Left lung (tissue), 4 donors: ENCODE measurements at regions not wholly inside any gene's neighbourhood (a gene's known extent, or its start where the extent isn't known, plus 50 kb on each side); places are given as distances from the start of the nearest gene placed in this dataset.

ENCODE experiments used
- ATAC-seq: fragments of 200-7000 bp; cut with Tn5 transposase; one replicate; pipeline ENCODE4 v1.9.1; 2020; ENCODE audit warnings: moderate library complexity
- DNase-seq, 4 donors: peaks; one replicate each; pipeline ENCODE4 v3.0.0-alpha.2; 2013 to 2020
- H3K27ac ChIP-seq, 2 donors: fragments of 200-600 bp; sonication (generic) in 1 of 2; one replicate each; pipeline versions ENCODE4 v1.5.0 to v1.8.0; 2020 to 2021
- H3K27me3 ChIP-seq, 2 donors: fragments of 200-600 bp; sonication (generic) in 1 of 2; one replicate each; pipeline versions ENCODE4 v1.5.0 to v1.8.0; 2020 to 2021
- H3K36me3 ChIP-seq, 2 donors: fragments of 200-600 bp; sonication (generic) in 1 of 2; one replicate each; pipeline versions ENCODE4 v1.5.0 to v1.8.0; 2020 to 2021
- H3K4me1 ChIP-seq, 2 donors: fragments of 200-600 bp; one replicate each; pipeline ENCODE4 v1.8.0; 2021
- H3K4me3 ChIP-seq, 2 donors: fragments of 200-600 bp; sonication (generic) in 1 of 2; one replicate each; pipeline versions ENCODE4 v1.5.0 to v1.8.0; 2020 to 2021; ENCODE audit warnings: mild to moderate bottlenecking in 1 of 2
- H3K9me3 ChIP-seq, 2 donors: fragments of 200-600 bp; sonication (generic) in 1 of 2; one replicate each; pipeline versions ENCODE4 v1.5.0 to v1.8.0; 2020 to 2021
- intact Hi-C, 2 donors: fragments of 100-400 bp; cut with DNase I; formaldehyde crosslinking; loops; one replicate each; pipeline versions ENCODE4 v1.11.2 to v1.14.2; 2022
- TF ChIP-seq, protein P1 (sequence below), 2 donors: fragments of 200-600 bp; sonication (generic) in 1 of 2; IDR thresholded peaks; one replicate each; pipeline versions ENCODE4 v1.5.0 to v1.8.0; 2021; ENCODE audit warnings: antibody characterized with exemption in 2 of 2
- donor health status: DM: no; HTN: yes; CAD: no.
- donor health status: DM: no; HTN: no; CAD: no.

DNA sequence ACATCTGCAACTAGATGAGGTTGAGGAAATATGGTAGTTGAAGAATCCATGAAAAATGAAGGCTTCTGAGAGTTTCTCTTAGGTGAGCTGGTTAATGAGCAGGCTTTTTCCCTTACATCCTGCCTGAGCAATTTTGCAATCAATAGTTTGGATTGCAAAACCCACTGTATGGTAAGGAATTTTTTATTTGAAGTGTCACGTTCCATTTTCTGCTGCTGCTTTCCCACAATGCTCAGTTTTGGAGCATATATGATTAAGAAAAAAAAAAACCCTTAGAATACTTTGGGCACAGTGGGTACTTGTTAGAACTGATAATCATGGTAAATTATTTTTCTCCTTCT, 144.2 kb downstream of the PCSK1 start:
- H3K27ac ChIP-seq = no peak overlapping the region
- no peaks in the 10 kb centered on the region for H3K9me3 ChIP-seq
- ATAC-seq (no peak), DNase-seq (no peak)
- intact Hi-C loops = no loop called here
- H3K4me1 ChIP-seq = peaks cover 2 to 7% of the 10 kb centered on the region in 2 donors
- TF ChIP-seq, protein P1, sequence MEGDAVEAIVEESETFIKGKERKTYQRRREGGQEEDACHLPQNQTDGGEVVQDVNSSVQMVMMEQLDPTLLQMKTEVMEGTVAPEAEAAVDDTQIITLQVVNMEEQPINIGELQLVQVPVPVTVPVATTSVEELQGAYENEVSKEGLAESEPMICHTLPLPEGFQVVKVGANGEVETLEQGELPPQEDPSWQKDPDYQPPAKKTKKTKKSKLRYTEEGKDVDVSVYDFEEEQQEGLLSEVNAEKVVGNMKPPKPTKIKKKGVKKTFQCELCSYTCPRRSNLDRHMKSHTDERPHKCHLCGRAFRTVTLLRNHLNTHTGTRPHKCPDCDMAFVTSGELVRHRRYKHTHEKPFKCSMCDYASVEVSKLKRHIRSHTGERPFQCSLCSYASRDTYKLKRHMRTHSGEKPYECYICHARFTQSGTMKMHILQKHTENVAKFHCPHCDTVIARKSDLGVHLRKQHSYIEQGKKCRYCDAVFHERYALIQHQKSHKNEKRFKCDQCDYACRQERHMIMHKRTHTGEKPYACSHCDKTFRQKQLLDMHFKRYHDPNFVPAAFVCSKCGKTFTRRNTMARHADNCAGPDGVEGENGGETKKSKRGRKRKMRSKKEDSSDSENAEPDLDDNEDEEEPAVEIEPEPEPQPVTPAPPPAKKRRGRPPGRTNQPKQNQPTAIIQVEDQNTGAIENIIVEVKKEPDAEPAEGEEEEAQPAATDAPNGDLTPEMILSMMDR (IDR thresholded peaks at IDR 0.05) = no peak
- no peaks in the 10 kb centered on the region for H3K36me3 ChIP-seq
- no peak overlapping the region for H3K4me3 ChIP-seq
- no peaks in the 10 kb centered on the region for H3K27me3 ChIP-seq

DNA sequence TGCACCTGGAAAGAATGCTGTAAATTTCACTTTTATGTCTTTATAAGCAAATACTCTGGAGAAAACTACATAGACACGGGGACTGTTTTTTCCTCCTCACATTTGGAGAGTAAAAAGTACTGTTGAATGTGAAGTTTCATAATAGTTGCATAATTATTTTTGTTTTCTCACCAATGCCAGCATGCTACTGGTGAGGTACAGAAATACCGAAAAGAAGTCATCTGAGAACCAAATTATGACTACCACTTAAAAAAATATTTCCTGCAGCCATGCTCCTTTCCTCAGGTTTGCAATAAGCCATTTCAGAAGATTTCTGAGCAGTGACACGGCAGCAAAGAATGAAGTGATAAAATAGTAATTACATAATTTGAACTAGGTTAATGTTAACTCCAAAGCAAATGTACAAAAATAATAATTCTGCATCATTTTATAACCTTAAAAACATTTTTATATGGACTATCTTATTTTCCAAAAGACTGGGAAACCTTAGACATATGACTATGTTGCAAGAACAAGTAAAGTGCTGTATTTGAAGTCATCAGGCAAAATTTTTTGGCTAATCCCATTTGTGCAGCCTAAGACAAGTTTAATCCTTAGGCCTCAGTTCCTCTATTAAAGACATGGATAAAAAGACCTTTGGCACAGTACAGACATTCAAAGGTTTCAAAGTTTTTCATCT, 144.7 kb downstream of the PCSK1 start:
- peaks cover 2 to 7% of the 10 kb centered on the region in 2 donors for H3K4me1 ChIP-seq
- intact Hi-C loops = no loop called here
- TF ChIP-seq, protein P1 (IDR thresholded peaks at IDR 0.05) = no peak
- H3K9me3 ChIP-seq = no peaks in the 10 kb centered on the region
- DNase-seq (no peak), ATAC-seq (no peak)
- H3K27me3 ChIP-seq = no peaks in the 10 kb centered on the region
- H3K4me3 ChIP-seq = no peak overlapping the region
- H3K27ac ChIP-seq = no peak overlapping the region
- H3K36me3 ChIP-seq = no peaks in the 10 kb centered on the region

DNA sequence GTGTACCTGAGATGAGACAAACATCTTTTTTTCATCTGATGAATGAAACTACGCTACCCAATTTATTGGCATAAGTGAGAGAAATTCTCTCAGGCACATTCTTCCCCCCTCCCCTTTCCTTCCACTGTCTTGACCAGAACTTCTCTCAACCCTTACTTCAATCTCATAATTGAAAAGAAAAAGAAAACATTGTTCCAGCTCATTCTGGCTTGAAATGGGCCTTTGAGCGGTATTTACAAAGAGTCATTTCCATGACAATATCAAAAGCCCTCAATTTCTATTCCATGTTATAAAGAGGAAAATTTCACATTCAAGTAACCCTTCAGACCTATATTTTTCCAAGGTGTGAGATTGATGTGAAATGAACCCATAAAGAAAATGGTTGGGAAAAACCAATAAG, 145.9 kb downstream of the PCSK1 start:
- Histone ChIP-seq H3K4me1 (peaks cover 0 to 7% of the 10 kb centered on the region in 2 donors), H3K27me3 (no peaks in the 10 kb centered on the region), H3K36me3 (no peaks in the 10 kb centered on the region), H3K9me3 (no peaks in the 10 kb centered on the region), H3K27ac (no peak overlapping the region), H3K4me3 (no peak overlapping the region)
- TF ChIP-seq, protein P1 (IDR thresholded peaks at IDR 0.05) = no peak
- no peak for DNase-seq
- ATAC-seq = no peak
- intact Hi-C loops = no loop called here

DNA sequence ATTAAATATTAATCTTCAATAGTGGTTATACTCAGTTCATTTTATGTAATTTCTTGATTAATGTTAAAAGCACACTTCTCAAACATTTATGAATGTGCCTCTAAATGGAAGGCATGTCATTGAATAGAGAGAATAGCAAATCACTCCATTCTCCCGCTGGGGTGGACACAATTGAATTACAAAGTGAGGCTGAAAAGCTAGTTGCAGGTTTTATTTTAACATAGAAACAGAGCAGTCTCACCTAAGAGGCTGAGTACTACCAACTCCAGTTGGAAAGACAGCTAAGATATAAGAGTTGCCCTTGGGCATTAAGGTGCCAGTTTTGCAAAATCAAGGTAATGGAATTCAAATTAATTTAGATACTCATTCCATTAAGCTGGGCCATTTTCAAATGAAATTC, 147.2 kb downstream of the PCSK1 start:
- Histone ChIP-seq H3K4me3 (no peak overlapping the region), H3K27ac (no peak overlapping the region), H3K9me3 (no peaks in the 10 kb centered on the region), H3K27me3 (no peaks in the 10 kb centered on the region), H3K4me1 (peaks cover 0 to 7% of the 10 kb centered on the region in 2 donors), H3K36me3 (no peaks in the 10 kb centered on the region)
- ATAC-seq (no peak), DNase-seq (no peak)
- intact Hi-C loops = no loop called here
- TF ChIP-seq, protein P1 (IDR thresholded peaks at IDR 0.05) = no peak

DNA sequence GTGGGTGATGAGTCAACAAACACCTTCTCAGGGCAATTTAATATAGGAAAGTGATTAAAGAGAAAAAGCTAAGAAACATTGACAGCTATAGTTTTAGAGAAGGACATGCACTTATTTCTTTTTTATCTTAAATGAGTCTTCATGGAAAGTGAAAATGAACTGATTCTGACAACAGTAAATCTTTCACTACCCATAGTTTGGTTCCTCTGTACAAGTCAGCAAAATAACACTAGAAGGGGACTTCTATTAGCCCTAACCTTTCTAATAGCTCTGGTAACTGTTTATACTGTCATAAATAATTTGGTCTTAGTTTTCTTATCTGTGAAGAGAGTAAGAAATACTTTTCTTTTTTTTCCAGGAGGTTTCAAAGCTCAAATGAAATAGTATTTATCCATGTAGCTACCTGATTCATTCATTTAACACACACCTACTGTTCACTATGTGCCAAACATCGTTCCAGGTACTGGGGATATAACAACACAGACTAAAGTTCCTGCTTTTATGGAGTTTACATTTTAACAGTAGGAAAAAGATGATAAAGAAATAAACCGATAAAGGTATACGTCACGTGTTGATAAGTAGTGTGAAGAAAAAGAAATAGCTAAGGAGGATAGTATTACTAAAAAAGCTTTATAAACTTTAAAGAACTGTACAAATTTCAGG, 148.2 kb downstream of the PCSK1 start:
- ATAC-seq (no peak), DNase-seq (no peak)
- Histone ChIP-seq H3K4me1 (peaks cover 0 to 7% of the 10 kb centered on the region in 2 donors), H3K4me3 (no peak overlapping the region), H3K9me3 (no peaks in the 10 kb centered on the region), H3K27me3 (no peaks in the 10 kb centered on the region), H3K27ac (no peak overlapping the region), H3K36me3 (no peaks in the 10 kb centered on the region)
- intact Hi-C loops = no loop called here
- TF ChIP-seq, protein P1 (IDR thresholded peaks at IDR 0.05) = no peak
